HK-2 (cell line): ENCODE measurements at regions not wholly inside any gene's neighbourhood (a gene's known extent, or its start where the extent isn't known, plus 50 kb on each side); places are given as distances from the start of the nearest gene placed in this dataset.

Experiments used
- DNase-seq: peaks from one replicate; pipeline ENCODE4 v3.0.0-alpha.2; 2018; ENCODE audit not compliant: unreplicated experiment

DNA sequence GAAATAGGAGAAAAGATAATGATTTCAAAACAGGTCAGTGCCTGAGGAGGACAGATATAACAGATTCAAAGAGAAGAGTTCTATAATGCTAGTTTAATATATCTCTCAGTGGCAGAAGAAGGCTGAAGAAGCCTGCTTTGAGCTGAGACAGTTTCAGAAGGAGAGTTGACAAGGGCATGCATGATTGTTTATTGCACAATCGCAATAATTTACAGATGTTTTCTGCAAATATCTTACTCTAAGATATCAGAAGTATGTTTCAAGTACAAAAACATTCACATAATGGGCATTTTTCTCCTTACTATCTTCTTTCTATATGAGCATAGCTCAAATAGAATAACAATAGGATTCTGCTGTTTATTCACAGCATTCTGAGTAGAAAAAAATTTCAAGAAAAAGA is 557.7 kb upstream of the NRSN1 start:
- DNase-seq = no peak

DNA sequence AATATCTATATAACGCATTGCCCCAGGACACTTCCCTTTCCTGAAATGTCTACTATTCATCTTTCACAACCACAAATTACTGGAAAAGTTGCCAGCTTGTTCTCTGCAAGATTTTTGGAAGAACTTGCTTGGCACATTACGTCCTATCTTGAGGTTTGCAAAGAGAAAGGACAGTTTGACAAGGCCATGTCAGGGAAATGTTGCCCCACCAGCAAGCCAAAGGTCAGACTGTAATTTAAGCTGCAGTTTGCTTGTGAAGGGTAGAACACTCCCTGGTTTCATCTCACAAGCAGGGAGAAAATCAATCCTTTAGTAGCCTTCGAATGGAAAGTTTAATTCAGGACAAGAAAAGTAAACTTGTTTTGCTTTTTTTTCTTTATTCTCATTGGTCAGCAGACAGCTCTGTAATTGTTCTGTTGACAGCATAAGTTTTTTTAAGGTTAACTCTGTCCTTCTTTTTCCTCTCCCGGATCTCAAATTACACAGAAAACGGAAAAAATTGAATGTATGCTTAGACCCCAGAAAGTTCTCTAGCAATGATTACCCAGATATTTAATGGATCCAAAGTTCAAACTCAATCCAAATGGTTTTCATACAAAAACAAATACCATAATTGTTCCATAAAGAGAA is 541.8 kb upstream of the NRSN1 start:
- DNase-seq = no peak

DNA sequence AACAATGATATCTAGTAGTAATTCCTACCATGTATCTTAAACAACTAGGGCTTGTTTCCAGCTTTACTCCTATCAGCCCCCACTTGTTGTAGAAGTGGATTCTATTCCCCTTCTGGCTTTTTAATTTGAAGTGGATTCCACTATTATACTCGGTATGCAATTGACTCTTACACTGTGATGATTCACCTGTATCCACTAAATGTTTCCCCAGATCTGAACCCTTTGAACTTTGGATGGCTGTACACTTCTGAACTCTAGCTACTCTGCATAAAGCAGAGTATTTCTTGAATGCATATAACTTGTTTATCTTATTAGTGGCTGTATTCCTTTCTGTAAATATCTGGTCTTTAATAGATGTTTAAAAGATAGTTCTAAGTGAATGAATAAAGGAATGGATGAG is 538.4 kb upstream of the NRSN1 start:
- DNase-seq = no peak

DNA sequence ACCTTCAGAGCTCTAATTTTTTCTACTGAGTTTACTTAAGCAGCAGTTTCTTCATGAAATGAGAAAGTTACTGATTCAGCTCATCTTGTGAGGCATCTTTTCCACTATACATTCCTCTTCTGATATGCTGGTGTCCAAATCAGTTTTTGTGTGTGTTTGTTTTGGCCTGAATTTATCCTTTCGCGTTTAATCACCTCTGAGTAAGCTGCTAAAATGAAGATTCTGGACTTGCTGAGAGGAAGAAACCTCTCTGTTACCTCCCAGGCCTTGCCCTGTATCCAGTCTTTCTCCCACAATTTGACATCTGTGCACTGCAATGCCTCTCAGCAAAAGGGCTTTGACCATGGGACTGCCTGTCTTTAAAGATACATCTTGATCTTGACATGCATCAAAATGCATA is 536.2 kb upstream of the NRSN1 start:
- no peak for DNase-seq

DNA sequence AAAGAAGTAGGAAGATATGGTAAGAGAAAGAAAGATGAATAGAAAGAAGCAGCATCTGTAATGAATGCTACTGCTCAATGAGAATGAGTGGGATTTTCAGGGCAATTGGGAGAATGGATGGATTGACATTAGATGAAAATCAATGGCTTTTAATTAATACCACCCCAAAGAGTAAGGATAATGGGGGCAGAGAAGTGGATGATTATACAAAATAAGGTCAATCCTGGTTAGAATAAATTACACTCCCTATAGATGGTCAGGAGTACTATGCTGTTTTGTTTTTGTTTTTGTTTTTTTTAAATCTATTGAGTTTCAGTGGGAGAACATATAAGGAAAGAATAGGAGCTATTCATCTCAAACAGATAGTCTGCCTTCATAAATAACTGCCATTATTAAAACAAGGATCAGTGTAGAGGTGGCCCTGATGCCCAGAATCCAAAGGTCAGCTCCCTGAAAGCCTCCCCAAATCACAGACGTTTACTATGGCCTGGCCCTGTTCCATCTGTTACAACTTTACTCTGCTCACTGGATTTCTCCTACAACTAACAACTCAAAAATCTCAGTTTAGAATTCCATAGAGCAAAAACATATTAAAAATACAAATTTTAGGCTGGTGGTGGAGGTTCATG is 535.4 kb upstream of the NRSN1 start:
- no peak for DNase-seq

DNA sequence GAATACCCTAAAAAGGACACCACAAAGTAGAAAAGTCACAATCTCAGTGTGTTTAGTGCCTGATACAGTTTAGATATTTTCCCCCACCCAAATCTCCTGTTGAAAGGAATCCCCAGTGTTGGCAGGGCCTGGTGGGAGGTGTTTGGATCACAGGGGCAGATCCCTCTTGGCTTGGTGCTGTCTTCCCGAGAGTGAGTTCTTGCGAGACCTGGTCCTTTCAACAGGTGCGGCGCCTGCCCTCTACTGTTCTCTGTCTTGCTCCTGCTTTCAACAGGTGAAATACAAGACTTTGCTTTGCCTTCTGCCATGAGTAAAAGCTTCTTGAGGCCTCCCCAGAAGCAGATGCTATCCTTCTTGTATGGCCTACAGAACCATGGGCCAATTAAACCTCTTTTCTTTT is 534.3 kb upstream of the NRSN1 start:
- DNase-seq = no peak

DNA sequence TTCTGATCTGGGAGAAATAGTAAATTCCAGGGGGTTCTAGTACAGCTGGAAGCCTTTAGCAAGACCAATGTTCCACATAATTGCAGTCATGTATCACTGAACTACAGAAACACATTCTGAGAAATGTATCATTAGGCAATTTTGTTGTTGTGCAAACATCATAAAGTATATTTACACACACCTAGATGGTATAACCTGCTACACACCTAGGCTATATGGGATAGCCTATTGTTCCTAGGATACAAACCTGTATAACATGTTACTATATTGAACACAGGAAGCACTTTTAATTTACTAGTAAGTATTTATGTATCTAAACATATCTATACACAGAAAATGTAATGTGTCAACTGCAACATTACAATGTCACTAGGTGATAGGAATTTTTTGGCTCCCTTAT is 525.9 kb upstream of the NRSN1 start:
- DNase-seq = no peak

DNA sequence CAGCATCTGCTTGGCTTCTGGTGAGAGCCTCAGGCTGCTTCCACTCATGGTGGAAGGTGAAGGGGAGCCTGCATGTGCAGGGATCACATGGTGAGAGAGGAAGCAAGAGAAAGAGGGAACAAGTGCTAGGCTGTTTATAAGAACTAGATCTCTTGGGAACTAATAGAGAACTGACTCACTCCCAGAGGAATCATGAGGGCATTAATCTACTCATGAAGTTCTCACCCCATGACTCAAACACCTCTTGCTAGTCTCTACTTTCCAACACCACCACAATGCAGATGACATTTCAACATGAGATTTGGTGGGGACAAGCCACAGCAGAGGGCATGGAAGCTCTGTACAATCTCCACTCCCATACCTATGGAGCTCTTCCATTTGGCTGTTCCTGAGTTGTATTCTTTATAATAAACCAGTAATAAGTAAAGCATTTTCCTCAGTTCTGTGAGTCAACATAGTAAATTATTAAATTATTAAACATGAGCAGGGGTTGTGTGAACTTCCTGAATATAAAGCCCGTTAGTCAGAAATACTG is 524.1 kb upstream of the NRSN1 start:
- DNase-seq = peak; percentile 2

DNA sequence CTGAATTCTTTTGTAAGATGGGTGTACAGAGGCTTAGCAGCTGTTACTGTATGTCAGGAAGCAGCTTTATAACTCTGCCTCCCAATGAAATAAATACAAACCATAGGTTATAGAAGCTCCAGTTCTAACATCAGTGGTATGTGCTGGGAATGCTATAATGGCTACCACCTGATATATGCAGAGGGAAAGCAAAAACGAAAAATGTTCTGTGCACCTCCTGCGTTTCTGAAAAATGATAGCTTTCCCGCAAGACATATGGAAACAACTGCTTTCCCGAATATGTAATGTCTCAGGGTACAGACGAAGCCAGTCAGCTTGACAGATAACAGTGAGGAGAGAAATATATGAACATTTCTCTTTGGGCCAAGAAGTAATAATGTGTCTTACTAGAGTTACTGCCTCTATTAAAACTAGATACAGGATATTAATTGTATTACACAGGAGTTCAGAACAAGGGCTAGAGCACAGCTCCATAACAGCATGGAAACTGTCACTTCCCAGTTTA is 517.0 kb upstream of the NRSN1 start:
- no peak for DNase-seq

DNA sequence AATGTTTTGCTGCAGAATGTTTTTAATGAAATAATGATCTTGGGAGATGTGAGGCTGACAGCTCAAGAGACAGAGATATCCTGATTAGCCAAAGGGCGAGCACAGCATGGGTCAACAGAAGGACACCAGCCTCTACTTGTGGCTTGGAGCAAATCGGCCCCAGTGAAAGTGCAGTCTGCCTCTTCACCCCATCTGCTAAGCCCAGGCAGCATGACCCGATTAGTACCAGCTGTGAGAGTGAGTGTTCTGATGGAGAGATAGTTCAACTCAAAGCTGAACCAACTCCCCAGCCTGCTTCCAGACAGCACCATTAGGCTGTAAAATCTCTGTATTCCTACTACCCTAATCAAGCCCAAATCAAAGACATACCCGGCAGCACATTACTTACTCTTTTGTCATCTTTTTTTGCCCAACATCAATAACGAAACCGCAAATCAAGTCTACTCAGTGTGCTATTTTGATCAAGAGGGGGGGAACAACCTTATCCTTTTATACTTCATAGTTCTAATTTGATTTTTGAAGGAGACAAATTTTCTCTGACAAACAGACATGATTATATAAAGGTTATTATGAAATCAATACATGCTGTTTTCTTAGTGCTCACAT is 514.1 kb upstream of the NRSN1 start:
- DNase-seq = no peak

DNA sequence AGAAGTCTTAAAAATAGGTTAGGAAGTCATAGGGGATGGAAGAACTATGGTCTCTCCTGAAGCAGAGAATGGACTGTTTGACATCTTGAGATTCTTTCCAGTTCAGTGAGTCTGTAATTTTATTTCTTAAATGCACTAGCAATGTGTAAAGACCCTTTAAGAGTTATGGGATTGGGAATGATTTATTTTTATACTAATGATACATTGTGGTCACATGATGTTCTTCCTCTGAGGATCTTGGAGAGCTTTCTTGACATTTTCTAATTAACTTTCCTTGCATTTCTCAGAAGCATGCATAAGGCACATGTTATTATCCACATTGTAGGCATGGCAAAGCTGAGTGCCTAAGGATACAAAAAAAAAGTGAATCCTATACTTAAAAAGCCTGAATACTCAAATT is 507.6 kb upstream of the NRSN1 start:
- DNase-seq = no peak

DNA sequence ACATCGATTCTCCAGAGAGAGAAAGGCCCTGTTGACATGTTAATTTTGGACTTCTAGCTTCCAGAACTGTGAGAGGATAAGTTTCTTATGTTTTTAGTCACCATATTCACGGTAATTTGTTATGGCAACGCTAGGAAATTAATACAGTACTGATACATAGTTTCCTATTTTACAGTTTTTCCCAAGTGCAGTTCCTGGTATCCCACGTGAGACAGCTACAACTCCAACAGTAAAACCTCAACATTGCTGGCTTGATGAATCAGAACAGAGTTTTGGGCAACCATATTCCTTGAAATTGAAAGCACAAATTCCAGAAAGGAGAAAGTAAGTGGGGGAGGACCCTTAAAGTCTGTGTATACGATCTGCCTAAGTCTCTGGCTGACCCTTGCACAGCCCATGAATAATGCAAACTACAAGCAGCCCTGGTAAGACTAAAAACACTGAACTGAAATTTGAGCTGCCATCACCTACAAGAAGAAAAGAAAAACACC is 505.1 kb upstream of the NRSN1 start:
- DNase-seq = no peak

DNA sequence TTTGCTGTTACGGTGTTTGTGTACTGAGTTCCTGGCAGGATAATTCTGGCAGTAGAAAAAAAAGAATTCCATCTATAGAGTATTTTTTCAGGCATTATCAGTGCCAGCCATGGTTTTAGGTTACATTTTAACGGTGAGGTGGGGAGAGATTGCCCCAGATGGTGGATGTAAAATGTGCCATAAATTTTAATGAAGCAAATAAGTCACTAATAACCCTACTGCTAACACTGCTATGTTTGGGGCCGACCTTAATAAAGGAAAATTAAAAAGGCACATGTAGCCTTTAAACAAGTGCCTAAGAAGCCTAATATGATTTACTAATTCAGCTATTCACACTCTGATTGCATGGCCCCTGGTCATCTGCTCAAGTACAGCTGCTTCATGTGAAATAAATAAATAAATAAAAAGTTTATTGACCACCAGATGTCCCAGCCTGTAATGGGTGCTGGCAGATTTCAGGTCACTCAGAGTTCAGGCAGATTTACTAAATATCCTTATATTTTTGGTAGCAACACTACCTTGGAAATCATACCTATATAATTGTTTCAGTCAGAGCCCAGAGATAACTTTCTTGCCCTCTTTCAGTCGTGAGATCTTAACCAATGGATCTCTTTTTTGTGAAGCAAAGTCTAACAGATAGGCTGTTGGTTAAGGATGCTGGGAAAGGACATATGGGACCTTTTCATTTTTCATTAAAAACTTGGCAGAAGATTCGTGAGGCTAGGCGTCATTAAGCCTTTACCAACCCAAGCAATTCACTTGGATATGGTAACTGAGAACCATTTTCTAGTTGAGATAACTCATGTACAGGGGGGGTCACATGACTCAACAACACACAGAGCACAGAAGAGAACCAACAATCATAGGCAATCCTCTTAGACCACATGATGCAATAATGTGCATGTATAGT is 495.0 kb upstream of the NRSN1 start:
- no peak for DNase-seq

DNA sequence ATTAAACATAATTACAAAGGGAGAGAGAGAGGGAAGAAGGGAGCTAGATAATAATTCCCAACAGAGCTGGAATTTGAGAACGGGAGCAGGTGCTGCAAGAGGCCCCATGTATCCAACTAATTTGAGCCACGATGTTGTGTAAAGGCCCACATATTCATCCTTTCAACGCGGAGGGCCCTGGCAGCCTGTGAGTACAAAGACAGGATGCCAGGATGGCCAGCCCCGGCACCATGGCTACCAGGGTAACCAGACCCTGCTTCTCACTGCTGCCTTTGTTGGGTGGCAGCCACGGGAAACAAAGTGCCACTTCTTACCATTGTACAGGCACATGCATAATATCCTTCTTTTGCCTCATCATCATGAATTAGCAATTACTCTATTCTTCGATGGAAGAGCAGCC is 492.0 kb upstream of the NRSN1 start:
- no peak for DNase-seq

DNA sequence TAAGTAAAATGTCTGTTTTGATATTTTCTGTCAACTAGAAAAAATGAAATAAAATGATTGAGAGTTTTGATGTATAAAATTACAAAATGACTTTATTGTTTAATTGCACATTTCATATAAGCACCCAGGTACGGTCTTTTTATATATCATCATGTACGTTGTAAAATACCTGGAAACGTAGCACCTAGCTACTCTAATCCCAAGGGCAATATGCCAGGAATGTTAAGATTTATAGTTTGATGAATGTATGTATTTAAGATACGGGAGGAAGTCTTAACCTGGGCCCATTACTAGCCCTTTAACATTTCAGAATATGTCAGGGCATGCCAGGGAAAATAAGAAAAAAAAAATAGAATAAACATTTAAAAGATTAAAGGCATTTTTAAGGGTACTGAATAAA is 490.9 kb upstream of the NRSN1 start:
- DNase-seq = no peak

DNA sequence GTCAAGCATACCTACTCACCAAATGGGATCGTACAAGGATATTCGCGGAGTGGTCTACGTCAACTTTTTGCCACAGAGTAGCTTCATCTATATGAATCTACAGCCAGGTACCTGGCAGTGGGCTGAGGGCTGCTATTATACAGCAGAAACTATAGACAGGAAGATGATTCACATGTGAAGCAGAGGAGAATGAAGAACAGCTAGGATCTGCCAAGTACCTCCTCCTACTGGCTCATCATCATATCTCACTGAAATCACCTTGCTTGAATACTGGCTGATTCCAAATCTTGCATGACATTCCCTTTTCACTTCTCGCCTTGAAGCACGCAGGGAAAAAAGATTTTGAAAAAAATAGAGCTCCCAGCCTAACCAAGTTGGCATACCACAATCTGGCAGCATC is 488.7 kb upstream of the NRSN1 start:
- DNase-seq = no peak

DNA sequence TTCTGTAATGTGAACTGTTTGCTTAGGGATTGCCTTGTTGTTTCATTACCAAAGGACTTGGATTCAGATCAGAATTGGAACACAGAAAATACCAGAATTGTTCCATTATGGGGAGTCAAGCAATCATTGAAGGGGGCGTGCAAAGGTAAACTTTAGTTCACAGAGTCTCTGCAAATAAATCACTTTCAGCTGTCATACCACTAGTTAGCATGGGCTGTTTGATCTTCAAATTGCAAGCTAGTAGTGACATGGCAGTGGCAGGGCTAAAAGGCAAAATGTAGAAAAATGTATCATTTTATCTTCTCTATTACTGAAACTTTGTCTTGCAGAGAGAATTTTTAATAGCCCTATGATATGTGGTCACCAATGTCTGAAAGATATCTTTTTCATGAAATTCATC is 483.2 kb upstream of the NRSN1 start:
- DNase-seq = no peak

DNA sequence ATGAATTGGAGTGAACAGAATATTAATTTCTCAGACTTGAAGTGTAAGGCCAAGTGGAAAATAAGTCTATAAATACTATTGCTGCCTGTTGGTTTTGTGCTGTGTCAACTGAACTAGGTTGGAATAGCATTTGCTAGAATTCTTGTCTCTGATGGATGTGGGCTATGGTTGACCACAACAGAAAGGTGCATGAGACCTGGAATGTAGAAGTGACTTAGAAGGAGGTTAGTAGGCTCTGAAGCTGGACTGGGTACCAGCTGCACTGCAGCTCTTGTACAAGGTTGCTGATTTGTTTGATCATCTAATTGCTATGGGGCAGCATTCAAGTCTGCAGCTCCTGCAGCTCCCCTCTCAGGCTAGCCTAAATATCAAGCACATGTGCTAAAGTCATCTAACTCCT is 479.0 kb upstream of the NRSN1 start:
- no peak for DNase-seq

DNA sequence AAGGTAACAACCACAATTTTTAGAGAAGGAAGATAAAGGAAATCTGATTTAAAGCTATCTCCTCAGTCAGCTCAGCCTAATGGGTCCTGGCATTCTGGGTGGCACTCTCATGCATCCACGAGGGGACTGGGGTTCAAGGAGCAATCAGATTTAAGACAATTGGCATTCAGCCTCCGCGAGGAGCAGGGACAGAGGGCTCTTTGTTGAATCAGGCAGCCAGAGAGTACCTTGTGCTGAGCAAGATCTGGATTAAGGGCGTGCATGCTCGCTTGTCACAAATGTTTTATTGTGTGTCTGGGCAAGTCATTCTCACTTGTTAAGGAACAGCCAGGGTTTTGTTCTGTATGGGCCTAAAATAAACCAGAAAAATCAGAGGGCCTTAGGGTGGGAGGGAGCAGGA is 475.3 kb upstream of the NRSN1 start:
- no peak for DNase-seq

DNA sequence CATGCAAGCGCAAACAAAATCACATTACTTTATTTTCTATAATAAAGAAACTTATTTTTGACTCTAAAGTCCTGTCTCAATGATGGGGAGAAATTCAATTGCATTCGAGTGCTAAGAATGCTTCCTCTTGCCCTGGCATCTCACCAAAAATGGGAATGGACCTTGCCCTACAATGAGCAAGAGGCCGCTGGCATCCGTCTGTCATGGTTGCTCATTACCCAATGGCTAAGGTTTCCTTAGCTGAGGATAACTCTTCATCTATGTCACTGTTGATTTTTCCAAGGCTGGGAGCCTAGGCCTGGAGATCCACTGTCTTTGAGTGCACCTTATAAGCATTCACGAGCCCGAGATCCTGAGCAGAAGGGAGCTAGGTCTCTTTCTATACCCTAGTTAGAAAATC is 471.3 kb upstream of the NRSN1 start:
- DNase-seq = no peak

DNA sequence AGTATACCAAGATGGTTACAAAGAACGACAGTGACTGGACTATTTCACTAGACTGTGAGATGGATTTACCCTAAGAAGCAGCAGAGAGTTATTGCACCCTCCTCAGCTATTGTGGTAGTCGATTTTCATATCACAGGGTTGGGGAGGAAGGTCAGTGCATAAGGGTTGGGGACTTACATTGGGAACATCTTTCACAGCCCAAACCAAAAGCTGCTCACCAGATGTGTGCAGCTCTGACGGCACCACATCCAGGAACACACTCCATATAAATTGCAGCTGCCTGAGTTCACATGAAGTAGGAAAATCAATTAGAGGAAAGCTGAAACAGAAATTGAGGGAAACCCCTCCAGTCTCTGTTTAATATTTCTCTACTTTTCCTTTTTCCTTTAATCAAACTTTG is 470.5 kb upstream of the NRSN1 start:
- DNase-seq = no peak
